SH-SY5Y (cell line): ENCODE measurements at regions not wholly inside any gene's neighbourhood (a gene's known extent, or its start where the extent isn't known, plus 50 kb on each side); places are given as distances from the start of the nearest gene placed in this dataset.

Experiments
- GATA2 ChIP-seq: IDR thresholded peaks from 2 replicates; pipeline ENCODE4 v1.6.1; 2011; ENCODE audit warnings: mild to moderate bottlenecking, low read depth, low read length
- GATA3 ChIP-seq: IDR thresholded peaks from 2 replicates; pipeline ENCODE4 v1.6.1; 2011; ENCODE audit warnings: low read depth, mild to moderate bottlenecking, low read length, moderate library complexity

GRCh38 chr11:32331792-32332191 is 103.5 kb downstream of the WT1 start:
- no peak for TF ChIP-seq GATA2
- TF ChIP-seq GATA3 = no peak

DNA sequence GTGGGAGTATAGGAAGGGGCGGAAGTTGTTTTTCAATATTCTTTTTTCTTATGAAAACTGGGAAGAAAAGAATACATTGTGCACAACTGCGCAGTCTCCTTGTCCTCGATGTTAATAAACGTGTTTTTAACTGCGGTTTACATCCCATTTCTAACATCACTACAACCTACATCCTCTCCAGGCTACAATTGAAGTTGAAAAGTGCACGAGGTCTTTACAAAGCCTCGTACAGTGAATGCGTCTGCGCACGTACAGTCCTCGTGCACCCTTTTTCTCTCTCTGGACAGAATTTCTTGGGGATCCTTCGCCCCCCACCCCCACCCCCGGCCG is 102.4 kb downstream of the WT1 start:
- no peak for TF ChIP-seq GATA2
- TF ChIP-seq GATA3 = no peak

GRCh38 chr11:32333320-32333991 is 101.9 kb downstream of the WT1 start:
- TF ChIP-seq GATA2 = no peak
- no peak for TF ChIP-seq GATA3

DNA sequence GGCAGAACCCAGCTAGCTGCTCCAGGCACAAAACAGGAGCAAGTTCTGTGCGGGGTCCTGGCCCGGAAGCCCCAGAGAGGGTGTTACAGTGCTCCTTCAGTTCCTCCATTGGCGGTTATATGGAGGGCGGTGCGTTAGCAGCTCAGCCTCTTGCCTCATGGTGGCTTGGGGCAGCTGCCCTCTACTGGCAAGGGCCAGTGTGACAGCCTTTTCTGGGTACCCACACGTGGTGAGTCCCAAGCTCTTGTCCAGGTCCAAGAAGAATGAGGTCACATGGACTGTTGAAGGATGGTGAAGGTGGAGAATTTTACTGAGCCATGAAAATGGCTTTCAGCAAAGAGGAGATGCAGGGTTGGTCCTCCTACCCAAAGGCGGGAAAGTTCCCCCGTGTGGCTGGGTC is 100.5 kb downstream of the WT1 start:
- no peak for TF ChIP-seq GATA3
- TF ChIP-seq GATA2 = no peak
